Lower leg skin (tissue), 4 donors: ENCODE measurements at regions not wholly inside any gene's neighbourhood (a gene's known extent, or its start where the extent isn't known, plus 50 kb on each side); places are given as distances from the start of the nearest gene placed in this dataset.

Experiments
- DNase-seq, 2 donors: peaks; one replicate each; pipeline ENCODE4 v3.0.0-alpha.2; 2019; ENCODE audit warnings: low spot score in 2 of 2
- H3K4me3 ChIP-seq: fragments of 200-600 bp; sonication (generic); 2 replicates; pipeline ENCODE4 v1.5.1; 2017; ENCODE audit warnings: mild to moderate bottlenecking, low read depth; ENCODE audit not compliant: poor library complexity, severe bottlenecking
- CTCF ChIP-seq, 3 donors: fragments of 450-650 bp; IDR thresholded peaks; one replicate each; pipeline ENCODE4 v1.5.1; 2016; ENCODE audit warnings: antibody characterized with exemption in 3 of 3, mild to moderate bottlenecking in 3 of 3, moderate library complexity in 2 of 3
- POLR2A ChIP-seq, 2 donors: fragments of 450-650 bp; IDR thresholded peaks; one replicate each; pipeline ENCODE4 v1.6.1; 2016 to 2017; ENCODE audit warnings: antibody characterized with exemption in 2 of 2, mild to moderate bottlenecking in 1 of 2, moderate library complexity in 1 of 2
- WGBS, 2 donors: methylation state at CpG; one replicate each; pipeline ENCODE4 v1.1.5; 2018; 5-methylcytosine and 5-hydroxymethylcytosine counted together
- intact Hi-C: fragments of 100-400 bp; cut with DNase I; formaldehyde crosslinking; loops from one replicate; pipeline ENCODE4 v1.15.0; 2023; ENCODE audit warnings: low total_unique reads

DNA sequence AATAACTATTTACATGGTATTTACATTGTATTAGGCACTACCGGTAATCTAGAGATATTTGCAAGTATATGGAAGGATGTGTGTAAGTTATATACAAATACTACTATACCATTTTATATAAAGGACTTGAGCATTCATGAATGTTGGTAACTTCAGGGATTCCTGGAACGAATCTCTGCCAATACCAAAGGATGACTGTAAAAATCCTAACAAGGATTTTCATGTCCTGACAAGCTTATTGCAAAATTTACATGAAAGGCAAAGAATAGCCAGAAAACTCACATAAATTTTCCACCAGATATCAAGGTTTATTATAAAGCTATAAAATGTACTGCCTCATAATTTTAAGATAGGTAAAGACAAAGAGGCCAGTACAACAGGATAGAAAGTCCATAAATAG, 325.2 kb upstream of the NRIP1 start:
- WGBS, 2 donors, result 58 to 62% methylated on average over 2 of the region's 2 CpGs
- H3K4me3 ChIP-seq, result no peak overlapping the region
- TF ChIP-seq POLR2A (IDR thresholded peaks at IDR 0.05) (no peak), CTCF (IDR thresholded peaks at IDR 0.05) (no peak)
- DNase-seq, result no peak
- intact Hi-C loops, result no loop called here

DNA sequence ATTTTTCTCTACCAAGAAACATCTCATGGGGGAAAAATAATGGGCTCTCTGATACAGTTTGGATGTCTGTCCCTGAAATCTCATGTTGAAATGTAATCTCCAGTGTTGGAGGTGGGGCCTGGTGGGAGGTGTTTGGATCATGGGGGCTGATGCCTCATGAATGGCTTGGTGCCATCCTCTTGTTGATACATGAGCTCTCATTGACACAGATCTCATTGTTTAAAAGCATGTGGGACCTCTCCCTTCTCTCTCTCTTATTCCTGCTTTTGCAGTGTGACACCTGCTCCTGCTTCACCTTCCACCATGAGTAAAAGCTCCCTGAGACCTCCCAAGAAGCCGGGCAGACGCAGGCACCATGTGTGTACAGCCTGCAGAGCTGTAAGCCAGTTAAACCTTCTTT, 332.5 kb upstream of the NRIP1 start:
- intact Hi-C loops, result no loop called here
- no peak for DNase-seq
- 73 to 83% methylated on average over 2 of the region's 2 CpGs for WGBS, 2 donors
- no peak for TF ChIP-seq POLR2A (IDR thresholded peaks at IDR 0.05)
- no peak for TF ChIP-seq CTCF (IDR thresholded peaks at IDR 0.05)
- no peak overlapping the region for H3K4me3 ChIP-seq

- no peak for DNase-seq
- no peak for TF ChIP-seq POLR2A (IDR thresholded peaks at IDR 0.05)
- no peak for TF ChIP-seq CTCF (IDR thresholded peaks at IDR 0.05)
- intact Hi-C loops, result no loop called here
- WGBS, 2 donors, result 69 to 83% methylated on average over 1 of the region's 1 CpG
- H3K4me3 ChIP-seq, result no peak overlapping the region
These were observed 328.9 kb upstream of the USP25 start for GRCh38 chr21:15400905-15401304.

DNA sequence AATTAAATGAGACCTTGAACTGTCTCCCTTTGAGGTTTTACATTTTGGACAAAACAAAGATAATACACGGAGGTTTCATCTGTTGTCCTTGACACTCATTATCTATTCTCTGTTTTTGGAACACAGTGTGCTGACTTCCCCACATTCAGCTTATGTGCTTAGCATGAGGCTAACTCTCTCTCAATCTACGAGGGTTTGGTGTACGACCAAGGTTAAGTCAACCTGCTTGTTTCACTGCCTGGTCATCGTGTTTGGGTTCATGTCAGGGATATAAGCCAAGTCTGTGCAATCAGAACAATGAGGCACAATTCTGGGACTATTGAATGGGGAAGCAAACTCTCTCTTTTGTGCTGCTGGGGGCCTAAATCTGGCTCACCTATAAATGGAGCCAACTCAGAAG, 328.5 kb upstream of the USP25 start:
- DNase-seq, result no peak
- intact Hi-C loops, result no loop called here
- 75 to 90% methylated on average over 4 of the region's 4 CpGs for WGBS, 2 donors
- H3K4me3 ChIP-seq, result no peak overlapping the region
- TF ChIP-seq POLR2A (IDR thresholded peaks at IDR 0.05) (no peak), CTCF (IDR thresholded peaks at IDR 0.05) (no peak)

DNA sequence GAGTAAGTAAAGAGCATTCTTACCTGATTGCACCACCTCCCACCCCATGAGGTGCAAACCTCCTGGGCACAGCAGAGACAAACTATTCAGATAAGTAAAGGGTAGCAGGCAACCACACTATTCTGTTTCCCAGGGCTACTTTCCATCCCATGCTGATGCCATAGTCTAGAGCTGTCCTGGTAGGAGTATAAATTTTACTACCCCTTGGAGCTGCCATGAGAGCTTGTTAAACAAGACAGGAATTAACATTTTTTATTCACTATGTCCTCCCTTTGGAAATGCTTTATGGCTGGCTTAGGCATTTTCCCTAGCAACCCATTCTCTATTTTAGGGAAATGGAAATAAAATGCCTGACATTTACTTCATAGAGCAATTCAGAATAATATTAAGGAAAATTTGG, 324.6 kb upstream of the USP25 start:
- DNase-seq, result no peak
- no peak for TF ChIP-seq CTCF (IDR thresholded peaks at IDR 0.05)
- TF ChIP-seq POLR2A (IDR thresholded peaks at IDR 0.05), result no peak
- intact Hi-C loops, result no loop called here
- H3K4me3 ChIP-seq, result no peak overlapping the region

DNA sequence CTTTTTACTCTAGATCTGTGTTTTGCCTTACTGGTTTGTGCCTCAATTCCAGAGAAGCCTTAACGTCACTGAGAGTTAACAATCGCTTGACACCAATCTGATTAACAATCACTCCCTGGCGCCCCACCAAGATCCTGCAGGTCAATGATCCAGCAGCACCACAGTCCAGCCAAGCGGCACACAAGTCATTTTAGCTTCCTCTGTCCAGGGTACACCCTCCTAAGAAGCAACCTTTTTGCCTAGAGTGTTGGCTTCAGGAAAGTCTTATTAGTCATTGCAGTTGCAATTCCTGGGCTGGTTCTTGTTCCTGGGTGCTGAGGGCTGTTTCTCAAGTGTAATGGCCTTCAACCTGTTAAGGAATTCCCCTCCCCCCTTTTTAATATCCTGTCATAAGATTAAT, 323.0 kb upstream of the USP25 start:
- TF ChIP-seq CTCF (IDR thresholded peaks at IDR 0.05), result no peak
- no peak for TF ChIP-seq POLR2A (IDR thresholded peaks at IDR 0.05)
- intact Hi-C loops, result no loop called here
- WGBS, 2 donors, result 45 to 56% methylated on average over 4 of the region's 4 CpGs
- no peak overlapping the region for H3K4me3 ChIP-seq
- DNase-seq, result no peak
